NCI-H187 treated with DMSO at 0.1 percent for 48 hours (cell line): ENCODE measurements at regions not wholly inside any gene's neighbourhood (a gene's known extent, or its start where the extent isn't known, plus 50 kb on each side); places are given as distances from the start of the nearest gene placed in this dataset.
"Not testable (repeated sequence)": the region's sequence is repeated elsewhere in the genome, so short reads cannot be mapped to it uniquely, and the experiment has no call there.

Source experiments
- DNase-seq: peaks from one replicate; lab custom pipeline; 2025; lab: John Stamatoyannopoulos, UW

DNA sequence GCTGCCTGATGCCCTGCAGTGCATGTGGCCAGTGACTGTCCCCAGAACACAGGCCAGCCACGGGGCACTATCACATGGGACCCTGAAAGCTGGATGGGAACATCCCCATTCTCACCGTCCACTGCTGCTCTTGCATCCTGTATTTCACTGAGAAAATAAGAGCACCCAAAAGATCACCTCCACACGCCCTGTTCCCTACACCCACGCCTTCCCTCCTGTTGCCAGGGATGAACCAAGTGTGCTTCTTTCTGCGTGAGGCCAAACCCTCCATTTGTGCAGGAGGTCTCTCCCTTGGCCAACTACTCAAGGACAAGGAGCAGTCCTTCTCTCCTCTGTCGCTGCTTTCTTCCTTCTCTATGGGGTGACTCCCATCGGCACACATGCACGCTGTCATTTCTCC lies 118.3 kb downstream of the LRRC37A3 start:
- not testable (repeated sequence) for DNase-seq

DNA sequence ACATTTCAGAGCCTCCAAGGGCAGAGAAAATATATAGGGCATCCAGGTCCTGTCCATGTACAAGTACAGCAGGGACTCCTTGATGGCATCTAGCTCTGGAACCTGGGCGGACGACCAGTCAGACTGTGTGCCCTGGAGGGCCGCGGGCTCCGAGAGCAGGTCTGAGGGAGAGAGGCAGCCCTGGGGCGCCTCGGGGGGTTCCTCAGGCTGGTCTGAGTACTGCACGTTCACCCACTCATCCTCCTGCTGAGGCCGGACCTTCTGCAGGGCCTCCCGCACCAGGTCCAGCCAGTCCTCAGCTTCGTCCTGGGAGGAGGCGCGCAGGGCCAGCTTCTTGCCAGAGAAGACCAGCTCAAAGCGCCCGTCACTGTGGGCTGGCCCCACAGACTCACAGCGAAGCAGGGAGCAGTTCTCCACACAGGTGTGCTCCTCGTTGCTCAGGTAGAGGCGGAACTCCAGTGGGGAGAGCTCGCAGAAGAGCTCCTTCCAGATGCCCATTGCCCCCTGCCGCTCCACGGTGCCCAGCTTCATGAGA lies 118.8 kb downstream of the LRRC37A3 start:
- DNase-seq = not testable (repeated sequence)

DNA sequence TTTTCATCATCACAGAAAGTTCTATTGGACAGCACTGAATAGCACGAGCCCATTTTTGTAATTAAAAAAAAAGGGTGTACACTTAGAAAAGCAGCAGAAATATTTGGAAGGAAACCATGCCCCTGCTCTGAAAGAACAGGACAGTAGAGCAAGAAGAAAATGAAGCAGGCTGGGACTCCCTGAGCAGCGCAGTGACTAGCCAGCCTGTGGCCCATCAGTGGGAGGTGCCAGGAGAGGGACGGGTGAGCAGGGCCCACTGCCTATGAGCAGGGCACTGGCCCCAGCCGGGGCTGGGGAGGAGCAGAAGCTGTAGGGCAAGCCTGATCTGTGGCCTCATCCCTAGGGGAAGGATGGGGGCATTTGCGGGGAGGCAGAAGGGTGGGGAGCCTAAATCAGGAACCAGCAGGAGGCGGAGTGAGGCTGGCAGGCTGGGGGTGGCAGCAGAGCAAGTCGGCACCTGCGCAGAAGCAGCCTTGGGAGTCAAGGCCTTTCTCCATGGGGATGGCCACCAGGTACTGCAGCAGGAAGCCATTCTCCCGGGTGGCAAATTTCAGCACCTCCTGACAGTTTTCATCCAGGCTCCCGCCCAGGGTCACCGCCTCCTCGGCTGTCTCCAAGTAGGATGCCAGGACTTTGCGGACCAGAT lies 119.6 kb downstream of the LRRC37A3 start:
- not testable (repeated sequence) for DNase-seq

DNA sequence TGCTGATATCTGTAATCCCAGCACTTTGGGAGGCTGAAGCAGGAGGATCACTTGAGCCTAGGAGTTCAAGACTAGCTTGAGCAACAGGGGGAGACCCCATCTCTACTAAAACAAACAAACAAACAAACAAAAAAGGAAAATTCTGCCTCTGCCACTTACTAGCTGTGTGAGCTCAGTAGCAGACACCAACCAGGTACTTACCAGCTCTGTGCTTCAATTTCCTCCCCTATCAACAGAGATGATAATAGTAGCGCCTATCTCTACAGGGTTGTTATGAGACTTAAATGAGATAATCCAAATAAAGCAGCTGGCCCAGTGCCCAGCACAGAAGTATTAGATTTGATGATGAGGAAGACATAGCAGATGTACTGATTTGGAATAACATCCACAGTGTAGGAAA lies 120.3 kb downstream of the LRRC37A3 start:
- DNase-seq = not testable (repeated sequence)

DNA sequence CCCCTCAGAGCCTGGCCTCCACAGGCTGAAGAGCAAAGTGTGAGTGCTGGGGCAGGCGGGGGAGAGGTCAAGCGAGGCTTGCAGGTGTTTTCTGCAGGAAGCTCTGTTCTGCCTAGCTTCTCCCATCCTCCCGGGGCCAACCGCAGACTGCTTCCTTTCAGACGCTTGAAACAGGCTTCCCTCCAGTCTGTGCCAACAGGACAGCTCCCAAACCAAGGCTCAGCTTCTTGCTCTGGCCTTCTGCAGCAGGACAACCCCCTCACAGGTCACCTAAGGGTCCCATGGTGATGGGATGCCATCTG lies 120.8 kb downstream of the LRRC37A3 start:
- DNase-seq = not testable (repeated sequence)

DNA sequence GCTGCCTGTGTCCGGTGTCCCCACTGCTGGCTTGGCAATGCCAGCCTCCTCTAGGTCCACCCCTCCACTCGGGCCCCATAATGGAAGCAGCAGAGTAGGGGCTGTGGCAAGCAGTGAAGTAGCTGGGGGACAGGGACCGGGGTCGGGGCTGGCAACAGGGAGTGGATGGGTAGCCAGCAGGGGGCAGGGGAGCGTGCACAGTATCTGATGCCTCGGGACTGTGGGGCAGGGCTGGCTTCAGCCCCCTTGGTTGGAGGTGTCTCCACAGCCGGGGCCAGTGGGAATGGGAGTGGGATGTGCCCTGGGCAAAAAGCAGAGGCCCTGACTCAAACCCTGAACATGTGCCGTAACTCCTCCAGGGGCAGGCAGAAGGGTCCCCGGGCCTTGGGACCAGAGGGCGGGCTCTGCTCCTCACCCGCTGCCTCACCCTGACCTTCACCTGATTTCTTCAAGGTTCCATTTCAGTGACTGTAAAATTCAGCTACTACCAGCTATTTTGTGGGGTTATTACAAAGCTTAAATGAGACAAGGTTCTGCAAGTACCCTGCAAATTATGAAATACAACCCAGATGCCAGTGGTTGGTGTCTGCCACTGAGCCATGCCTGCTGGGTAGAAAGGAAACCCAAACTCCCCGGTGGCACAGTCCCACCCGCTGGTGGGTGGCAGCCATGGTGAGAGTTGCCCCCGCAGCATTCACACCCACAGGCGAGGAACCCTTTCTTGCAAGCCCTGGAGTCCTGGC lies 121.4 kb downstream of the LRRC37A3 start:
- DNase-seq = not testable (repeated sequence)

DNA sequence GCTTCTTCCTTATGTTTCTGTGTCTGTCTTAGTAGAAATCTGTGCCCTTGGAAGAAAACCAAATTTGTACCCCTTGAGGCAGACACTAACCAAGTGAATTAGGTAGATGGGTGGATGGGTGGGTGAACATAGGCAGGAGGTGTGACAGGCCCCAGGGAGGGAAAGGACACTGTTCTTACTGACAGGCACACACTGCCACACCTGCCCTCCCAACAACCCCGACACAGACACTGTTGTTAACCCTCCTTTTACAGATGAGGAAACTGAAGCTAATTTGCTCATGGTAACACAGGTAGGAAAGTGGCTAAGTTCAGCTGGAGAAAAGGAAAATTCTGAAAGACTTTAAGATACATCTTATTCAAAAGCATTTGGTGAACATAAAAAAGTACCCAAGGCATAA lies 123.9 kb downstream of the LRRC37A3 start:
- DNase-seq = not testable (repeated sequence)

DNA sequence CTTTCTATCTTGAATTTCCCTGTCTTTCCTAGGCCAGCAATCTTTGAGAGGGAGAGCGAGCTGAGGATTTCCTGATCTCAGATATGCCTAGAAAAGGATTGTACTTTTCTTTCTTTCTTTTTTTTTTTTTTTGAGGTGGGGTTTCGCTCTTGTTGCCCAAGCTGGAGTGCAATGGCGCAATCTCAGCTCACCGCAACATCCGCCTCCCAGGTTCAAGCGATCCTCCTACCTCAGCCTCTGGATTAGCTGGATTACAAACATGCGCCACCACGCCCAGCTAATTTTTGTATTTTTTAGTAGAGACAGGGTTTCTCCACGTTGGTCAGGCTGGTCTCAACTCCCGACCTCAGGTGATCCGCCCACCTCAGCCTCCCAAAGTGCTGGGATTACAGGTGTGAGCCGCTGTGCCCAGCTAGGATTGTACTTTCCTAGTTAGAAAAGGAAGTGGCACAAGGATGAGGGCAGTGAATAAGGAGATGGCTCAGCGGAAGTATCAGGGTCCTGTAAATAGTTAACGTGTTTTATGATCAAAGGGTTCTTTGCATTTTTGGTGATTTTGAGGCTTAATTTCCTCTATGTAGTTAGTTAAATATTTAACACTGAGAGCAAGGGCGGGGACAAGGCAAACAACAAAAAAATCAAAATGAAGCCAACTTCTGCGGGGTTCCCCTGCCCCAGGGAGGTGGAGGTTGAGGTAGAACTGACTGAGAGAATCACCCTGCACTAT lies 124.6 kb downstream of the LRRC37A3 start:
- DNase-seq = not testable (repeated sequence)

DNA sequence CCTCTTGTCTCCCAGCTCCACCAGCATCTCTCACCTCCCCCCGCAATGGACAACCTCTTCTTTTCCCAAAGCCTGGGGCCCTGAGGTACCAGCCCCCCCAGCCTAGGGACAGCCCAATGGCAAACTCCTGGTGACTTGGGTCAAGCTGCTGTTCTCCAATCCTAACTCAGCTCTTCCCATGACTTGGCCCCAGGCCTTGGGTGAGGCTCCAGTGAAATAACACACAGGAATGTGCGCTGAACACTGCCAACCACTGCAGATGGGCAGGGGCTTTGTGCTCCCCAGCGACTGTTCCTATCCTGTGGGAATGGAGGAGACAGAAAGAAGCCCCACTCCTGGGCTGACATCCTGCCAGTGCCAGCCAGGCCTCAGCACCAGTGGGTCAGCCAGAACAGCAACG lies 125.2 kb downstream of the LRRC37A3 start:
- DNase-seq = not testable (repeated sequence)

DNA sequence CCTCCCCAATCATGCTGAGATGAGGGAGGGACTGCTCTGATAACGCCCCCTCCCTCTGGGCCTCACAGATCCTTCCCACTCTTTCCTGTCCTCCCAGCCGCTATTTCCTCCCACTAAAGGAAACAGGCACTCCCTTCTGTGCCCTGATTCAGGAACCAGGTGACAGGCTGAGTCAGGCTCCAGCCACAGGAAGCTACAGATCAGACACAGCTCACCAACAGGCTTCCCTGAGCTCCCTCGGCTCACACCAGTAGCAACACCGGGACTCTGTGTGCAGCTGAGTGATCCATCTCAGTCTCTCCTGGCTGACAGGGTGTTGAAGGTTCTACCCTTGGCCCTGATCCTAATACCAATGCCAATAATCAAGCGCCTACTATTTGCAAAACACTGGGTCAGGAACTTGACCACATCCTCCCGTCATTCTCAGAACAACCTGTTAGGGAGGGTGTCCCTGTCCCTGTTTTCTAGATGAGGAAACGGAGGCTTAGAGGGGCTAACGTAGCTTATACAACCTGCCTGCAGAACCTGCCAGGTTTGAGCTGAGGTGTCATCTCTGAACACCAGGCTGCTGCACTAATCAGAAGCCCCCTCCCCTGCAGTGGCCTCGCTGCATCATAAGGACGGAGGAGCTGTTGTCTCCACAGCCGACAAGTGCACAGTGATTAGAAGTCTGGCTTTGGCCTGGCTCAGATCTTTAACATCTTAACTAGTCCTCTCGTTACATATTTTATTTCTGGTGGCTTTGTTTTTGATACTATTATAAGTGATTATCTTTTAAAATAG lies 126.3 kb downstream of the LRRC37A3 start:
- not testable (repeated sequence) for DNase-seq

DNA sequence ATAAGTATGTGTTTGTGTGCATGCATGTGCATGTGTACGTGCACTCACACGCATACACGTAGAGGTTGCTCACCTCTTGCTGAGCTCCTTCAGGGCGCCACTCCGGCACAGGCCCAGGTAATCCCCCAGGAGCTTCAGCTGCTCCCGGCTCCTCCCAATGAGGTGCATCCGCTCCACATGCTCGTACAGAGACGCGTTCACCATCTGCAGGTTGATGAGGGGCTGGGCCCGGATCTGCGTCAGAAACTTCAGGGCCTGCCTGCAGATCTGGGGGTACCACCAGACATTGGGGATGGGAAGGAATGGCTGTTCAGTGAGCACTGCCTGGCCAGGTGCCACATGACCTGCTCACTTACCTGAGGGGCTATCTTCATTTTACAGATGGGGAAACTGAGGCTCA lies 127.0 kb downstream of the LRRC37A3 start:
- not testable (repeated sequence) for DNase-seq

DNA sequence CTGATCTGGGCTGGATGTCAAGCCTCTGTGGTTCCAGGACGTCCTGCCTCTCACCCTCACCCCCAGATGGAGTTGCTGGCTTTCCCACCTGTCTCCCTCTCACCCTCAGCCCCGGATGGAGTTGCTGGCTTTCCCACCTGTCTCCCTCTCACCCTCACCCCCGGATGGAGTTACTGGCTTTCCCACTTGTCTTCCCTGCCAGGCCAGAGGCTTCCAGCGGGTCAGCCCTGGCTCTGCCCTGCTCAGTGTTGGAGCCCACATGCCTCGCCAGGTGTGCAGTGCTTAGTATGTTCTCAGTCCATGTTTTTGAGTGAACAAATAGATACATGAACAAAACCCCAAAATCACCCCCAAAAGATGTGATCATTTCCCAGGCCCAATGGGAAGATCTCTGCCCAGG lies 127.6 kb downstream of the LRRC37A3 start:
- not testable (repeated sequence) for DNase-seq

DNA sequence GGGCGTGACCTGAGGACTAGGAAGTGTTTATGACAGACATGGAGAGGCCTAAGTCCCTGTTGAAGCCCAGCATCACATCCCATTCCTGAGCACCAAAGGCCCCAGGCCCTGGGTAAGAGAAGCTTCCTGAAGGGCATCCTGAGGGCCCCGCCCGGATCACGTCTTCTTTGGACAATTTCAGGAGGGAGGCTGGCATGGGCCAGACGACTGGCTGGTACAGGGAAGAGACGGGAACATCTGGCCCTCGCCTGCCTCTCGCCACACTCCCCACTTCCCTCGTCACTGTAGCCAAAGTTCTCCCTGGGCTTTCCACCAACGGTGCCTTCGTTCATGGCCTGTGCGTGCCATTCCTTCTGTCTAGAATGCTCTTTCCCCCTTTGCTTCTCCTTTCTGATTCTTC lies 128.1 kb downstream of the LRRC37A3 start:
- DNase-seq = not testable (repeated sequence)

DNA sequence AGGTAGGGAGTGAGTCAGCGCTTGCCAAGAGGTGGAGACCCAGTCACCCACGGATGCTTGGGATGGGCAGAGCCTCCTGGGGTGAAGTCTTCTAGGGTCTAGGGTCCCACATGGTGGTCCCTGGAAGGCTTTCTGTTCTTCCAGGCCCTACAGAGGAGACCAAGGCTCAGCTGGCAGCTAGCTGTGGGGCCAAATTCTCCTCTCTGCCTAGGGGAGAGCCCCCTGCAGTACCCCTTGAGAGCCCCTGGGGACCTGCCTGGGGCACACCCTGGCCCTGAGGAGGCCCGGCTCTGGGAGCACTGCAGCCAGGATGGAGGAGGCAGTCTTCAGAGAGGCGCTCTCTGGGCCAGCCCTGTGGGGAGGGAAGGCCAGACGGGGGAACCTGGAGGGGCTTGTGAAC lies 128.6 kb upstream of the SMURF2 start:
- DNase-seq = not testable (repeated sequence)

DNA sequence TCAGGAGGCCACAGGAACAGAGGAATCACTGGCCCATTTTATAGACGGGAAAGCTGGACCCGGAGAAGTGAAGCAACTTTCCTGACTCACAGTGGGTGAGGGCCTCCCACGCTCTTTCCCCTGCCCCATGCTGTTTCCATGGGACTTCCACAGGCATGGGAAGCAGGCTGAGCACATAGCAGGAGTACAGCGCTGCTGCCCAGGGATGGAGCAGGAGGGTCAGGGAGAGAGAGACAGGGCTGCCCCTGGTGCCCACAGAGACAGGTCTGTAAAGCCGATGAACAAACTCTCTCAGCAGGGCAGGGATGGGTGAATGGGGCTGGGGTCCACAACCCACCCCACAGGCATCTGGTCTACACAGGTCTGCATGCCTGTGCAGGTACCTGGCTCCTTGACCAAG lies 128.1 kb upstream of the SMURF2 start:
- not testable (repeated sequence) for DNase-seq

DNA sequence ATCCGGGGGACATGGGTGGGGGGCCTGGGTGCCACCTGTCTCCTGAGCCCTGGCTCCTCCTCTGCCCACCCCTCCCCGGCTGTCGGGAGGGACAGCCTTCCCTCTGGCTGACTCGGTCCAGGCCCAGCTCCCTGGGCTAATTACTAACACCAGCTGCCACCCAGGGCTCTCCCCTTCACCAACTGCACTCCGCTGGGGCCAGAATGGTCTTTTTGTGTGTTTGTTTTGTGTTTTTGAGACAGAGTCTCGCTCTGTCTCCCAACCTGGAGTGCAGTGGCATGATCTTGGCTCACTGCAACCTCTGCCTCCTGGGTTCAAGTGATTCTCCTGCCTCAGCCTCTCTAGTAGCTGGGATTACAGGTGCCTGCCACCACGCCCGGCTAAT lies 126.9 kb upstream of the SMURF2 start:
- DNase-seq = not testable (repeated sequence)

DNA sequence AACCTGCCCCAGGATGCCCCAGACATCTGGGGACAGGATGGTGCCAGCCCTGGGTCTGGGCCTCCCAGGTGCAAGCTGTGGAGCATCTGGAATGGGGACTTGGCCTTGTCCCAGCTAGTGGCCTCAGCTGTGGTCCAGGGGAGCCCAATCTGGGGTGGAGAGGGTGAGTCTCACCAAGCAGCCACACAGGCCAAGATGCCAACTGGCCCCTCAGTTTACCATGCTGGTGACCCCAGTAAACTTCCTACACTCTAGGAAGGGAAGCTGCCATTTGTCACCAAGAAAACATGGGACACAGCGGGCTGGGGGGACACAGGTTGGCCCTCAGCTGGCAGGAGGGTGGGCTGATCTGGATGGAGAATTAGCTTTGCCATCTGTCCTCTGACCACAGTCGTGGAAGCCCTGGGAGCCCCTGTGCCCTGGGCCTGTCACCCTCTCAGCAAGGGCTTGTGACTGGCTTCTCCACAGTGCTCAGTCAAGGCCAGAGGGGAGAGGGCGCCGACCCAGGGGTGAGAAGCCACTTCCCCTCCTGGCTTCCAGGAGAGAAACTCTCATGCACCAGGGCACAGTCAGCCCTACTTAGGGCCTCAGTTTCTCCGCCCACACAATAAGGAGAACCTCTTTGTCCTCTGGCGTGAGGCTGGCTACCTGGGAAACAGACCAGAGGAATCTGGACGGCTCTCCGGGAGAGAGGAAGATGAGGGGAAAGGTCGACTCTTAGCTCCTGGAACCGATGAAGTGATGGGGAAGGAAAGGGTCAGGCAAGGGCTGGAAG lies 126.4 kb upstream of the SMURF2 start:
- no peak for DNase-seq

DNA sequence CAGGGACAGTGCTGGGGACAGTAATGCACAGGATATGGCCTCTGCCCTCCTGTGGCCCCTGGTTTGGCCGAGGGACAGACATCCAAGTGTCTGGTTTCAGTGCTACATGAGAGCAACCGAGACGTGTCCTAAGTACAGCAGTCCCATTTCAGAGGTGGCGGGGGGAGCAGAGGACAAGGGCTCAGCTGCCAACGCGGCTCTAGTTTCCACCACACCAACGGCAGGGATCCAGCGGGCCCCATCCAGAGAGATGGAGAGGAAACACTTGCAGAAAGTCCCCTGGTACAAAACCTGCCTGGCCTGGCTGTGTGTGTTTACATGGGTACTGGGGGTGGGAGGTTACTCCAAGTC lies 125.8 kb upstream of the SMURF2 start:
- no peak for DNase-seq

DNA sequence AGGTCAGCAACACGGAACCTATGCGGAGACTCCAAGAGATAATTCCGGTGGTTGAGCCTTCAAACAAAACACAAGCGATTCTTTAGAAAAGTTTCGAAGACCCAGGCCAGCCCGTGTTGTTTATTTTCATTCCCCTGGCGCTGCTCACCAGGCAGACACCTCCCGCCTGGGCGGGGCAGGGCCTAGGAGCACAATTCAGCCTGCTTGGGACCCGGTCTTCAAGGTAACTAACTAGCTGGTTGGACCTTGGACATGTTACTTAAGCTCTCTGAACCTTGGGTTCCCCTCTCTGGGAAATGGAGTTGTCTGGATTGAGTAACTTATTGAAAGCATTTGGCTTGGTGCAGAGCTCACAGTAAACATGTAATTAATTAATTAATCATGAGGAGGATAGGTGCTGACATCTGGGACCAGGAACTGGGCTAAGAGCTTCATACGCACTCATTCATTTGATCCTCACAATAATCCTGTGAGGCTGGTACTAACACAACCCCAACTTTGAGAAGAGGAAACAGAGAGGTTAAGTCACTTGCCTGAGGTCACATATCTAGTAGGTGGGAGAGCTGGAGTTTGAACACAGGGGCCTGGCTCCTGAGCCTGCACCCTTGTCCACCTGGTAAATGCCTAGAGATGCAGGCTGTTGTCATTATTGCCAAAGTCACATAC lies 125.3 kb upstream of the SMURF2 start:
- DNase-seq = no peak

DNA sequence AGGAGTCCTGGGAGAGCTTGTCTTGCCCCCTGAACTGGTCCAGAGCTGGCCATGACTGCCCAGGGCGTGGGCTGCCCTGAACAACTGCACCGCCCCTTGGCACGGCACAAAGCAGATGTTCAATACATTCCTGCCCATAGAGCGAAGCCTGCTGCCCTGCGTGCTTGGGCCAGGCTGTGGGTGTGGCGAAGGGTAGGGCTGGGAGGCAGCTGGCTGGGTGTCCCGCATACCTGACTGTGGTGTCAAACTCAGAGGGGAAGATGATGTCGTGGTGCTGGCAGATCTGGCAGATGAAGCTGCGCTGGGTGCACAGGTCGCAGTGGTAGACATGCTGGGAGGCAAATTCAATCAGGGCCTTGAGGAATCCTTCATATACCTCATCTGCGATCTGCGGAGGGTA lies 124.2 kb upstream of the SMURF2 start:
- no peak for DNase-seq

DNA sequence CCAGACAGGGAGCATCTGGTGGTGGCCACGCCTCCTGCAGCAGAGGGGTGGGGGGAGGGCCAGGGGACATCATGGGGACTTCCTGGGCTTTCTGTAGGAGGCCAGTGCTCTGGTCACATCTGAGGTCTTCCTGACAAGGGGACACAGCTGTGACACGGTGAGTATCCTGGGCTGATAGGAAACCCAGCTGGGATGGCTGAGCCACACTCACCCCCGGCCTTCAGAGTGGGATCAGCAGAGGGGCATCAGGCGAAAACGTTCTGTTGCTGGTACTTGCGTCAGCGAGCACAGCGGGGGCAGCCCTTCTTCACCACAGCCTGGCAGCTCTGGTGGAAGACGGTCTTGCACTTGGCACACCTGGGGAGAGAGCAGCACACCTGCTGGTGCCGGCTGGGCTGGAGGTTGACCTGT lies 122.9 kb upstream of the SMURF2 start:
- DNase-seq = no peak
